Neutrophil (primary cell): ENCODE measurements at regions not wholly inside any gene's neighbourhood (a gene's known extent, or its start where the extent isn't known, plus 50 kb on each side); places are given as distances from the start of the nearest gene placed in this dataset.

Experiments
- H3K27ac ChIP-seq: fragments of 200-600 bp; sonication (generic); 2 replicates; pipeline ENCODE4 v1.5.1; 2016; ENCODE audit warnings: mild to moderate bottlenecking, moderate library complexity
- H3K27me3 ChIP-seq: fragments of 200-600 bp; sonication (generic); 2 replicates; pipeline ENCODE4 v1.6.0; 2016; ENCODE audit warnings: mild to moderate bottlenecking
- H3K36me3 ChIP-seq: fragments of 200-600 bp; sonication (generic); 2 replicates; pipeline ENCODE4 v1.5.1; 2017
- H3K4me1 ChIP-seq, 2 experiments: fragments of 200-600 bp in 1 of 2; sonication (generic) in 1 of 2; 1 replicate in 1 of 2; 2 replicates in 1 of 2; pipeline versions ENCODE4 v1.5.1 to v1.6.1; 2013 to 2016; ENCODE audit warnings: low read depth in 1 of 2, low read length in 1 of 2, mild to moderate bottlenecking in 1 of 2, moderate library complexity in 1 of 2; ENCODE audit not compliant: control insufficient read depth in 1 of 2, insufficient read depth in 1 of 2
- H3K4me3 ChIP-seq, 2 experiments: fragments of 200-600 bp in 1 of 2; sonication (generic) in 1 of 2; 1 replicate in 1 of 2; 2 replicates in 1 of 2; pipeline ENCODE4 v1.5.1; 2013 to 2016; ENCODE audit warnings: low read depth in 1 of 2, low read length in 1 of 2, mild to moderate bottlenecking in 1 of 2, moderate library complexity in 1 of 2
- H3K9me3 ChIP-seq: fragments of 200-600 bp; sonication (generic); 2 replicates; pipeline ENCODE4 v1.5.1; 2016
- CTCF ChIP-seq: fragments of 200-600 bp; sonication (generic); IDR thresholded peaks from 2 replicates; pipeline ENCODE4 v1.5.1; 2016; ENCODE audit warnings: antibody characterized with exemption

DNA sequence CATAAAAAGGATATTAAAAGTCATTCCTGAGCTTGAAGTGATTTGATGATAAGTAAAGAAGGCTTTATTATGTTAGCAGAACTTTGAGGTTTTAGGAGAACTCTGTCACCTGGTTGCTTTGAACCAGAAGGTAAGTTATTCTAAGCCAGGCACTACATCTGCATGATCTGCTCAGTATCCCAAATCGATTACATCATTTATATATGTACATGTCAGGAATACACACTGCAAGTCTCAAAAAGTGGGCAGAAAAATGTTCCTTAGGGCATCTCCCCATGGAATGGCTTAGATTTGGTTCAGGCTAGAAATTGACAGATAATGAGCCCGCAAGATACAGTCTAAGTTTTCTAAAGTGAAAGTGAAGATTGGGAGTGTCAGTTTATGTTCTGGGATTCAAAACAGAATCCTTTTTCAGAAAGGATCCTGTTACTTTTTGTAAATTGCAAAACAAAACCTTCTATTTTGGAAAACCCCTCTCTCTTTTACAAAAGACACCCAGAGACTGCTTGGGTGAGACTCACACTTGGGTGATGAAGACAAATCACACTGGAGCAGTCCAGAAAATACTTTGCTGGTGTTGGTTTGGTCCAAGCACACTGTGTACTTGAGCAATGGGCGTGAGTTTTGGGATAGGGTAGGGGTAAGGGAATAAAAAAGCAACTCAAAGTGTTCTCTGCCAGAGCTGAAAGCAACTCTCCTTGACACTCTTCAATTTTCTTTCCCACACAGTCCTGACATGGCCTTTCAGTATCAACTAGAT lies 114.5 kb downstream of the FOXD1 start:
- Histone ChIP-seq H3K27me3 (peaks cover 43% of the 10 kb centered on the region), H3K27ac (no peak overlapping the region), H3K4me3 (no peak overlapping the region), H3K36me3 (no peaks in the 10 kb centered on the region), H3K4me1 (no peaks in the 10 kb centered on the region), H3K9me3 (peaks cover 3% of the 10 kb centered on the region)
- TF ChIP-seq CTCF, result no peak

- H3K27me3 ChIP-seq, result peaks cover 32% of the 10 kb centered on the region
- H3K36me3 ChIP-seq, result no peaks in the 10 kb centered on the region
- H3K4me3 ChIP-seq, result no peak overlapping the region
- H3K4me1 ChIP-seq, result no peaks in the 10 kb centered on the region
- peaks cover 3% of the 10 kb centered on the region for H3K9me3 ChIP-seq
- TF ChIP-seq CTCF, result no peak
- no peak overlapping the region for H3K27ac ChIP-seq
These were observed 118.0 kb downstream of the FOXD1 start for GRCh38 chr5:73330613-73331012.

- TF ChIP-seq CTCF, result no peak
- H3K36me3 ChIP-seq, result no peaks in the 10 kb centered on the region
- H3K4me1 ChIP-seq, result no peaks in the 10 kb centered on the region
- H3K4me3 ChIP-seq, result no peak overlapping the region
- H3K27me3 ChIP-seq, result peaks cover 51% of the 10 kb centered on the region
- H3K27ac ChIP-seq, result no peak overlapping the region
- H3K9me3 ChIP-seq, result peaks cover 3% of the 10 kb centered on the region
These were observed 119.9 kb downstream of the FOXD1 start for GRCh38 chr5:73328640-73329039.

GRCh38 chr5:73327908-73328455 lies 120.6 kb downstream of the FOXD1 start:
- no peak for TF ChIP-seq CTCF
- Histone ChIP-seq H3K4me1 (no peaks in the 10 kb centered on the region), H3K4me3 (no peak overlapping the region), H3K27me3 (peaks cover 57% of the 10 kb centered on the region), H3K27ac (no peak overlapping the region), H3K36me3 (no peaks in the 10 kb centered on the region), H3K9me3 (peaks cover 3% of the 10 kb centered on the region)

DNA sequence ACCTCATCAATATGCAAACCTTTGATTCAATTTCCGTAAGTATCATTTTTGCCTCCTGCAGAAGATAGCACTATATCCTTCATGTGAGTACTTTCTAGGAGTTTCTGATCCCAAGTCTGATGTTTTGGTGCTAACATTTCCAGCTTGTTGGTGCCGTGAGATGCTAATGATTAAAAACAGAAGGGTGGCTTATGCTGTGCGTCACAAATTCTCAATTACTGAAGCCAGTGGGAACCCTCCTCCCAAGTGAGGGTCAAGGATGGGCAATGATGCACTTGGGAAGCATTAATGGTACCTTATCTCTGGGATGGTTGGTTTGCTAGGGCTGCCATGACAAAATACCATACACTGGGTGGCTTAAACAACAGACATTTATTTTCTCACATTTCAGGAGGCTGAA lies 123.0 kb downstream of the FOXD1 start:
- peaks cover 66% of the 10 kb centered on the region for H3K27me3 ChIP-seq
- no peak for TF ChIP-seq CTCF
- no peak overlapping the region for H3K27ac ChIP-seq
- H3K4me3 ChIP-seq, result no peak overlapping the region
- H3K9me3 ChIP-seq, result no peaks in the 10 kb centered on the region
- no peaks in the 10 kb centered on the region for H3K36me3 ChIP-seq
- H3K4me1 ChIP-seq, result no peaks in the 10 kb centered on the region
